MM.1S (cell line): ENCODE measurements at regions not wholly inside any gene's neighbourhood (a gene's known extent, or its start where the extent isn't known, plus 50 kb on each side); places are given as distances from the start of the nearest gene placed in this dataset.

Source experiments
- DNase-seq: peaks from one replicate; pipeline ENCODE4 v3.0.0-alpha.2; 2015
- H2AFZ ChIP-seq: fragments of 300-600 bp; sonication (generic); 2 replicates; pipeline ENCODE4 v1.6.0; 2016; ENCODE audit warnings: antibody characterized with exemption, low read length
- H3F3A ChIP-seq: fragments of 300-600 bp; sonication (generic); 2 replicates; pipeline ENCODE4 v1.6.1; 2016; ENCODE audit warnings: mild to moderate bottlenecking, antibody characterized with exemption, low read length, moderate library complexity, mixed read lengths; ENCODE audit not compliant: insufficient read depth
- H3K27ac ChIP-seq: fragments of 300-600 bp; sonication (generic); 2 replicates; pipeline ENCODE4 v1.5.1; 2016; ENCODE audit warnings: mild to moderate bottlenecking, low read length
- H3K27me3 ChIP-seq: fragments of 300-600 bp; sonication (generic); replicated peaks from 2 replicates; pipeline ENCODE4 v1.6.0; 2016; ENCODE audit warnings: low read length; ENCODE audit not compliant: insufficient read depth
- H3K36me3 ChIP-seq: fragments of 300-600 bp; sonication (generic); replicated peaks from 2 replicates; pipeline ENCODE4 v1.6.1; 2016; ENCODE audit warnings: mild to moderate bottlenecking, low read length, mixed read lengths; ENCODE audit not compliant: insufficient read depth
- H3K4me1 ChIP-seq: fragments of 300-600 bp; sonication (generic); 2 replicates; pipeline ENCODE4 v1.6.1; 2016; ENCODE audit warnings: low read length, mixed read lengths
- H3K4me2 ChIP-seq: fragments of 300-600 bp; sonication (generic); 2 replicates; pipeline ENCODE4 v1.6.0; 2016; ENCODE audit warnings: low read depth, low read length
- H3K4me3 ChIP-seq: fragments of 300-600 bp; sonication (generic); 2 replicates; pipeline ENCODE4 v1.5.1; 2016; ENCODE audit warnings: low read length, mixed read lengths
- H3K79me2 ChIP-seq: fragments of 300-600 bp; sonication (generic); 2 replicates; pipeline ENCODE4 v1.6.1; 2016; ENCODE audit warnings: mixed run types, low read length, mixed read lengths
- H3K9ac ChIP-seq: fragments of 300-600 bp; sonication (generic); 2 replicates; pipeline ENCODE4 v1.6.1; 2016; ENCODE audit warnings: low read length, mixed read lengths
- H3K9me2 ChIP-seq: fragments of 300-600 bp; sonication (generic); replicated peaks from 2 replicates; pipeline ENCODE4 v1.6.1; 2016; ENCODE audit warnings: mild to moderate bottlenecking, low read length, mixed read lengths; ENCODE audit not compliant: insufficient read depth
- H3K9me3 ChIP-seq: fragments of 300-600 bp; sonication (generic); replicated peaks from 2 replicates; pipeline ENCODE4 v1.6.1; 2016; ENCODE audit warnings: mild to moderate bottlenecking, low read length, mixed read lengths; ENCODE audit not compliant: insufficient read depth
- H4K20me1 ChIP-seq: fragments of 300-600 bp; sonication (generic); 2 replicates; pipeline ENCODE4 v1.6.1; 2016; ENCODE audit warnings: mild to moderate bottlenecking, low read length, moderate library complexity, mixed read lengths; ENCODE audit not compliant: insufficient read depth
- CTCF ChIP-seq: fragments of 300-600 bp; sonication (generic); IDR thresholded peaks from 2 replicates; pipeline ENCODE4 v1.5.1; 2016; ENCODE audit warnings: antibody characterized with exemption, low read length, mixed read lengths
- EZH2 ChIP-seq: fragments of 300-600 bp; sonication (generic); optimal IDR thresholded peaks from 2 replicates; pipeline ENCODE3; 2017; ENCODE audit warnings: low read depth, mild to moderate bottlenecking, antibody characterized with exemption, low read length, mixed read lengths
- EZH2phosphoT487 ChIP-seq: fragments of 300-600 bp; sonication (generic); IDR thresholded peaks from 2 replicates; pipeline ENCODE4 v1.6.1; 2018; ENCODE audit warnings: antibody characterized with exemption, low read length

GRCh38 chr5:125969011-125969813 lies 454.0 kb upstream of the GRAMD2B start:
- peaks cover 21% of the 10 kb centered on the region for H3F3A ChIP-seq
- H3K27me3 ChIP-seq: no peaks in the 10 kb centered on the region; the same call in 1 of the 2 replicates
- H2AFZ ChIP-seq: no peak overlapping the region
- no peaks in the 10 kb centered on the region for H3K9me3 ChIP-seq
- H3K4me1 ChIP-seq: peaks cover 44% of the 10 kb centered on the region
- no peak for DNase-seq
- no peaks in the 10 kb centered on the region for H3K36me3 ChIP-seq
- H3K4me2 ChIP-seq: no peak overlapping the region
- no peaks in the 10 kb centered on the region for H3K79me2 ChIP-seq
- no peaks in the 10 kb centered on the region for H4K20me1 ChIP-seq
- no peak overlapping the region for H3K4me3 ChIP-seq
- H3K9ac ChIP-seq: no peak overlapping the region
- no peak for TF ChIP-seq EZH2
- no peak for TF ChIP-seq CTCF
- TF ChIP-seq EZH2phosphoT487: no peak
- peak overlapping the region; percentile 92; the same call in 1 of the 2 replicates for H3K27ac ChIP-seq
- H3K9me2 ChIP-seq: no peaks in the 10 kb centered on the region

GRCh38 chr5:125969814-125970171 lies 453.4 kb upstream of the GRAMD2B start:
- H3K4me3 ChIP-seq: no peak overlapping the region
- H3F3A ChIP-seq: peaks cover 21% of the 10 kb centered on the region
- H3K36me3 ChIP-seq: no peaks in the 10 kb centered on the region
- no peaks in the 10 kb centered on the region for H3K9me3 ChIP-seq
- H3K9ac ChIP-seq: no peak overlapping the region
- TF ChIP-seq EZH2phosphoT487 (no peak), EZH2 (no peak)
- H3K27me3 ChIP-seq: no peaks in the 10 kb centered on the region; the same call in 1 of the 2 replicates
- H3K4me2 ChIP-seq: no peak overlapping the region
- no peak for DNase-seq
- H3K4me1 ChIP-seq: peaks cover 39% of the 10 kb centered on the region
- H3K27ac ChIP-seq: no peak overlapping the region
- no peaks in the 10 kb centered on the region for H3K79me2 ChIP-seq
- H3K9me2 ChIP-seq: no peaks in the 10 kb centered on the region
- H2AFZ ChIP-seq: no peak overlapping the region
- no peaks in the 10 kb centered on the region for H4K20me1 ChIP-seq

- no peaks in the 10 kb centered on the region for H3K9me3 ChIP-seq
- no peaks in the 10 kb centered on the region; the same call in 1 of the 2 replicates for H3K27me3 ChIP-seq
- no peaks in the 10 kb centered on the region for H3K9me2 ChIP-seq
- no peak overlapping the region for H3K4me3 ChIP-seq
- H3K9ac ChIP-seq: no peak overlapping the region
- no peaks in the 10 kb centered on the region for H3K36me3 ChIP-seq
- no peak overlapping the region for H2AFZ ChIP-seq
- TF ChIP-seq EZH2phosphoT487 (no peak), CTCF (no peak), EZH2 (no peak)
- H3K4me1 ChIP-seq: peaks cover 39% of the 10 kb centered on the region
- H3K4me2 ChIP-seq: no peak overlapping the region
- H3K79me2 ChIP-seq: no peaks in the 10 kb centered on the region
- peaks cover 21% of the 10 kb centered on the region for H3F3A ChIP-seq
- no peaks in the 10 kb centered on the region for H4K20me1 ChIP-seq
- no peak overlapping the region for H3K27ac ChIP-seq
- no peak for DNase-seq
These were observed 452.4 kb upstream of the GRAMD2B start for GRCh38 chr5:125970631-125971307.

DNA sequence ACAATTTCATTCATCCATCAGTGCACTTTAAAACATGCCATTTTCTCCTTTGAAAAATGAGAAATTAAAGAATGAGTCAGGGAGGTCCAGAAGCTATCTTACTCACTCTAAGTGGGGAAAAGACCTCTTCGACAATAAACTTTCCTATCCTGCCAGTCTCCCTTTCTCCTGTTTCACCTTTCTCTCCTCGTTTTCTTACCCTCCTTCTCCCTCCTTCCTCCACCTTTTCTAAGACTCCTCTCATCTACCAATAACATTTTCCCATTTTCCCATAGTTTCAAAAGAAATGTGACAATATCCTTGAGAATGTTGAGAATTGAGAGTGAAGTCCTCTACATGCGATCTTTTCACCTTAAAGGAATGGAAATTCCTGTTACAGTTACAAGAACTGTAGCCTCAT lies 450.5 kb upstream of the GRAMD2B start:
- Histone ChIP-seq H4K20me1 (no peaks in the 10 kb centered on the region), H3F3A (peaks cover 12% of the 10 kb centered on the region)
- no peak for DNase-seq

More for the DNA sequence above, 450.5 kb upstream of the GRAMD2B start:
- Histone ChIP-seq H2AFZ (no peak overlapping the region), H3K4me2 (no peak overlapping the region), H3K9me2 (no peaks in the 10 kb centered on the region), H3K36me3 (no peaks in the 10 kb centered on the region), H3K27ac (no peak overlapping the region), H3K79me2 (no peaks in the 10 kb centered on the region), H3K9ac (no peak overlapping the region), H3K4me1 (peaks cover 31% of the 10 kb centered on the region), H3K27me3 (no peaks in the 10 kb centered on the region; the same call in 1 of the 2 replicates), H3K4me3 (no peak overlapping the region), H3K9me3 (no peaks in the 10 kb centered on the region)
- TF ChIP-seq EZH2phosphoT487: no peak
- TF ChIP-seq CTCF: no peak
- TF ChIP-seq EZH2: no peak
